ENCODE measurements at regions not wholly inside any gene's neighbourhood (a gene's known extent, or its start where the extent isn't known, plus 50 kb on each side); places are given as distances from the start of the nearest gene placed in this dataset.
"Not testable (repeated sequence)": the region's sequence is repeated elsewhere in the genome, so short reads cannot be mapped to it uniquely, and the experiment has no call there.

GRCh38 chr22:23436354-23437106 lies 143.6 kb downstream of the IGLL1 start:
- DNase-seq, result not testable (repeated sequence)

GRCh38 chr22:23435186-23435585 lies 144.9 kb downstream of the IGLL1 start:
- not testable (repeated sequence) for DNase-seq

GRCh38 chr22:23434198-23434830 lies 145.8 kb downstream of the IGLL1 start:
- not testable (repeated sequence) for DNase-seq

- peak; percentile 28 to 30 for DNase-seq
Observed at GRCh38 chr22:23433127-23434005, 146.7 kb downstream of the IGLL1 start.

GRCh38 chr22:23432719-23433118 lies 147.4 kb downstream of the IGLL1 start:
- not testable (repeated sequence) for DNase-seq

GRCh38 chr22:23431337-23432072 lies 148.6 kb downstream of the IGLL1 start:
- no peak for DNase-seq

- not testable (repeated sequence) for DNase-seq
Observed at GRCh38 chr22:23424551-23425068, 155.5 kb downstream of the IGLL1 start.

GRCh38 chr22:23424031-23424430 lies 156.1 kb downstream of the IGLL1 start:
- no peak for DNase-seq

GRCh38 chr22:23422281-23422680 lies 157.8 kb downstream of the IGLL1 start:
- not testable (repeated sequence) for DNase-seq

GRCh38 chr22:23421300-23421699 lies 158.8 kb downstream of the IGLL1 start:
- DNase-seq, result not testable (repeated sequence)

GRCh38 chr22:23419931-23420330 lies 160.2 kb downstream of the IGLL1 start:
- DNase-seq, result no peak

- DNase-seq, result no peak
Observed at GRCh38 chr22:23419171-23419570, 160.9 kb downstream of the IGLL1 start.

GRCh38 chr22:23418159-23418788 lies 161.8 kb downstream of the IGLL1 start:
- DNase-seq, result no peak

GRCh38 chr22:23417327-23417726 lies 162.8 kb downstream of the IGLL1 start:
- DNase-seq, result not testable (repeated sequence)

GRCh38 chr22:23416169-23416690 lies 163.9 kb downstream of the IGLL1 start:
- not testable (repeated sequence) for DNase-seq

- no peak for DNase-seq
Observed at GRCh38 chr22:23415490-23415851, 164.6 kb downstream of the IGLL1 start.

GRCh38 chr22:23414727-23415489 lies 165.2 kb downstream of the IGLL1 start:
- no peak for DNase-seq

GRCh38 chr22:23411739-23412138 lies 168.4 kb downstream of the IGLL1 start:
- no peak for DNase-seq

GRCh38 chr22:23410411-23410810 lies 169.7 kb downstream of the IGLL1 start:
- DNase-seq, result no peak

GRCh38 chr22:23409976-23410375 lies 170.1 kb downstream of the IGLL1 start:
- no peak for DNase-seq

GRCh38 chr22:23408321-23408720 lies 171.8 kb downstream of the IGLL1 start:
- DNase-seq, result no peak

Measured in activated CD4-positive, alpha-beta T cell treated with anti-CD3 and anti-CD28 coated beads, Interleukin-2, amount 50 U/mL, for 4 hours (primary cell).